LoVo (cell line): ENCODE measurements at regions not wholly inside any gene's neighbourhood (a gene's known extent, or its start where the extent isn't known, plus 50 kb on each side); places are given as distances from the start of the nearest gene placed in this dataset.
"Not testable (repeated sequence)": the region's sequence is repeated elsewhere in the genome, so short reads cannot be mapped to it uniquely, and the experiment has no call there.

ENCODE experiments used
- DNase-seq: peaks from one replicate; pipeline ENCODE4 v3.0.0-alpha.2; 2016; ENCODE audit warnings: low spot score

DNA sequence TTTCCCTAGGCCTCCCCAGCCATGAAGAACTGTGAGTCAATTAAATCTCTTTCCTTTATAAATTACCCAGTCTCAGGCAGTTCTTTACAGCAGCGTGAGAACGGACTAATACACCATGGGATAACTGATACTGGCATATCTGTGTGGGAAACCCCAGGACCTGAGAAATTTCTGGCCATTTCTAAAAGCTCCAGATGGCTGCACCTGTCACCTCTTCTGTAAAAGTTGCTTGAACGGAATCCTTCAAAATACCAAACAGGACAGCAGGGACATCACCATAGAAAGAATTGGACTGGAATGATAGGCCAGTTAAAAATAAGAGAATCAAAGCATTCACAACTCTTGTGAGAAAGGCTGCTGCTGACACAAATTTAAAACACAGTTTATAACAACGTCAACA, 134.0 kb upstream of the FOXD4L5 start:
- not testable (repeated sequence) for DNase-seq

DNA sequence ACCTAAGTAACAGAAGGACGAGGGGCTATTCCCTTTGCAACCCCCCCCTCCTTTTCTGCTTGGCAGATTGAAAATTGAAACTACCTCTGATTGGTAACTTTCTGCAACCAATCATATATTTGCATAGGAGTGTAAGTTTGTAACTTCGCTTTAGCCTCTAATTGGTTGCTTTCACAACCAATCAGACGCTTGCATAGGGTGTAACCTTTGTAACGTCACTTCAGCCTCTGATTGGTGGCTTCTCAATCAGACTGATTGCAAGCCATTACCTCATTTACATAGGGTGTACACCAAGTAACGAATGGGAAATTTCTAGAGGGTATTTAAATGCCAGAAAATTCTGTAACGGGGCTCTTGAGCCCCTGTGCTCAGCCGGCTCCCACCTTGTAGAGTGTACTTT, 131.9 kb upstream of the FOXD4L5 start:
- DNase-seq, result not testable (repeated sequence)

DNA sequence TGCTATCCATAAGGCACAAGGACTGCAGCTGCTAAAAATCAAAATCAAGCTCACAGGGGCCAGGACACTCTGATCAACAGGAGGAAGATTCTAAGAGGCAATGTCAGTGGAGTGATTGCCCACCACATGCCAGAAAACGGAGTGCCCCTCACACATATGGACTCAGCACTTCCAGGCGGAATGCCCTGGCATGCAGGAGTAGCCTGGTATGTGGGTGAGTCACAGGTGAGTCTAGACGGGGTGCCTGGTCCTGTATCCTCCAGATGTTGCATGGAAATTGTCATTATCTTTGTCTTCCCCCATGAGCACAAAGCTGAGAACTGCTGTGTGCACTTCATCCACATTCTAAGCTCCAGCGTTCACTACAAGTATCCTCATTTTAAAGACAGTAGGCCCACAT, 129.2 kb upstream of the FOXD4L5 start:
- DNase-seq, result not testable (repeated sequence)

DNA sequence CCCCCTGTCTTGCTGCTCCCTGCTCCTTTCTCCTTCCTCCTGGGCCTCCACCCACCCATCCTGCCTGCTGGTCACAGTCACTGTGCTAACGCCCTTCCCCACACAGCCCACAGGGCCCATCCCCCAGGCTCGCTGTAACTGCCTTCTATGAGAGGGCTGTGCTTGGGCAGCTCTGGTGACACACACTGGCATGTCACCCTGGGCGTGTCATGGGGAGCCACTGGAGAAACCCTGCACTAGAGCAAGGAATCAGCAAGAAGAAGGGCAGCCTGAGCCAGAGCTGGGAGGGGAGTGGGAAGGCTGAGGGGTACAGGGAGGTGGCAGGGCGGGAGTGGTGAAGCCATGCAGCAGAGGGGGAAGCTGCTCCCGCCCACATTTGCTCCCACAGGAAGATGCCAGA, 128.4 kb upstream of the FOXD4L5 start:
- DNase-seq, result not testable (repeated sequence)

DNA sequence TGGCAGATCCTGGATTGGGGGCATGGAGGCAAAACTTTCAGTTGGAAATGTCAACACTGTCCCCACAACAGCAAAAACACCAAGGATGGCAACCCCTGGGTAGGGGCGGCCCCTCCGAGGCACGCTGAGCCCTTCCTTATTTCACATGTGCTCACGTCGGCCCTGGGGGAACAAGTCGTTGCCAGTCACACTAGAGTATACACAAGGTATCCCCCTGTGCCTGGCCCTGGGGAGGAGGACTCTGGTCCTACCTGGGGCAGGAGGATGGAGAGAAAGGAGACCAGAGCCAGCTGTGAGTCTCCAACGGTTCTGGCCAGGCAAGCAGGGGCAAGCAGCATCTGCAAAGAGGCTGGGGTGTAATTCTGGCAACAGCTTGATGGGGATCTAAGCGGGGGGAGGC, 126.9 kb upstream of the FOXD4L5 start:
- DNase-seq, result no peak

DNA sequence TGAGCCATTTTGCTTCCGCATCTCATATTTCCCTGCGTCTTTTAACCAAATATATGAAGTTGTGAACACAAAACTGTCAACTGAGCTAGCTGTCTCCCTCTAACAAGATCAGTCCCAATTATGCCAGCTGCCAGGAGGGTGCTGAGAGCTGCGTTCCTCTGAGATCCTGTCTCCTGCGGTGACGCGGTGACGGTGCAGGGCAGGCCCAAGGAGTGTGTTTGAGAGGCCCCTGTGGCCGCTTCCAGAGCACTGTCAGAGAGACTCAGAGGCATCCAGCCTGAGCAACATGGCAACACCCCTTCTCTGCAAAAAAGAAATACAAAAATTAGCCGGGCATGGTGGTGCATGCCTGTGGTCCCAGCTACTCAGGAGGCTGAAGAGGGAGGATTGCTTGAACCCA, 126.3 kb upstream of the FOXD4L5 start:
- no peak for DNase-seq

DNA sequence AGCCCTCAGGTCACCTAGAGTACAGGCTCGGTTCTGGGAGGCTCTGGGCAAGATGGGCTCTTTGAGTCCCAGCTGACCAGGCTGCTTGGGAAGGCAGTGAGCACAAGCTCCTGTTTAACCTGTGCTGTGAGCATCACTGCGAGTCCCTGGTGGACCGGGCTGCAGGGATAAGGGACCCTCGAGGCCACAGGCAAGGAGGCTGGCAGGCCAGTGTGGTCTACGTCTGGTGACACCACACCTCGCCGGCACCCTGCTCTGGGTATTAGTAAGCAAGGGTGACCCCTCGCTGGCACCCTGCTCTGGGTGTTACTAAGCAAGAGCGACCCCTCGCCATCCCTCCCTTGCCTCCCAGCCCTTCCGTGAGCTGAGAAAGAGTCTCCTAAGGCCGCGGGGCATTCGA, 125.9 kb upstream of the FOXD4L5 start:
- no peak for DNase-seq

DNA sequence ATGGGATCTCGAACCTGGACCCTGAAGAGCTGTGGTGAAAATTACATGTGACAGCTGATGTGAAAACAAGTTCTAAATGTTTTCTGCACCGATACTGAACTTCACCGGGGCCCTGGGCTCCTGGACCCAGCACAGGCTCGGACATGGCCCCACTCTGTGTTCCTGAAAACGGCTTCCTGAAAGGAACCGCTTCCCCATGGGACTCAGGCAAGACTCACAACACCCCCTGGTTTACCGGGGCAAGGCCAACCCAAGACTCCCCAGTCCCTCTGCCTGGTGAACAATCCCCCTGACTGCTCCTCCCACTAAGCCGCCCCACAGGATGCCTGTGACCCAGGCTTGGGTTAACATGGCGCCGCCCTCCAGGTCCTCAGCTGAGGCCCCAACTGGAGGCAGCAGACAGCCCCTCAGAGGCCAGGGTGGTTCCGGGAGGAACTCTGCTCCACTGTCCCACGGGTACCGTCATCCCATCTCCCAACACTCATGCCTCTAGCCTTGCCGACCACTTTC, 124.5 kb upstream of the FOXD4L5 start:
- no peak for DNase-seq

DNA sequence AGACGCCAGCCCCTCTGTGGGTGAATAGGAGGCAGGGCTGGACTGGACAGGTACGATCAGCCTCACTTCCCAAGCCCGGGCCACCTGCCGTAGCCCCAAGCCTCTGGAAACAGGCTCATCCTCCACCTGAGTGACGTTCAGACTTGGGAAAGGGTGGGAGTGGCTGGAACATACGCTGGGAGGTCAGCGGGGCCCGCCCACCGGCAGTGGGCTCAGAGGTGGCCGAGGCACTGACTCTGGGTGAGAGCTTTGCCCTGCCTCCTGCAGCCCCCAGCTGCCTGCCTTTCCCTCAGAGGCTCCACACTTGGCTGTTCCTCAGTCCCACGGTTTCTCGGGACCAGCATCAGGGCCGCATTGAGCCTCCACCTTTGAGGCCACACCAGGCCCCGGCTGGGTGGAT, 123.8 kb upstream of the FOXD4L5 start:
- DNase-seq, result not testable (repeated sequence)

DNA sequence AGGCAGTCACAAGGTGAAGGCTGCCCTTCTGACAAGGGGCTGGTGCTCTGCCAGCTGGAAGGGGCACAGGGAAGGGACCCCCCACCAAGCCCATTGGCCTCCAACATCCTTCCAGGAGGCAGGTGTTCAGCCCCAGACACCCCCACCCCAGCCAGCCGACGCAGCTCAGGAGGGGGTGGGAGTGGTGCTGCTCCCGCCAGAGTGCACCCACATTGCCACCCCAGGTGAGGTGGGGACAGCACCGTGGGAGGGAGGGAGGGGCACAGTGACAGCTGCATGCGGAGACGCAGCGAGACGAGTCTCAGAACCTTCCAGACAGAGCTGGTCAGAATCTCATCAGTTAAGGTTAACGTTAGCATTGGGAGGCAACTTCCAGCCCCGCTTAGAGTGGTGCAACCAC, 121.6 kb upstream of the FOXD4L5 start:
- not testable (repeated sequence) for DNase-seq

DNA sequence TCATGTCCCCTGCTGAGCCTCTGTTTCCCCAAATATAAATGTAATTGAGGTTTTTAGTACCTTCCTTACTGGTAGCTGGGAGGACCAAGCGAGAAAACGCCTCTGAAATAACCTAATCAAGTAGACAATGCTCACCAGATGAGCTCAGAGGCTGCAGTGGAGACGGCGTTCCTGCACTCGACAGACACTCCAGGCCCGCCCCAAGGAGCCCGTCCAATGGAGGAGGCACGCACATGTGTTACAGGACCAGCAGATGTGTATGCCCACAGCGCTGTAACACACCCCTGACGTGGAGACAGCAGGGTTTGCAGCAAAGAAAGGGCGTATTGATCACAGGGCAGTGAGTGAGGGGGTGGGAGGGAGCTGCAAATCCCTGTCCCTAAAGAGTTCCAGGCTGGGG, 120.8 kb upstream of the FOXD4L5 start:
- DNase-seq, result not testable (repeated sequence)

DNA sequence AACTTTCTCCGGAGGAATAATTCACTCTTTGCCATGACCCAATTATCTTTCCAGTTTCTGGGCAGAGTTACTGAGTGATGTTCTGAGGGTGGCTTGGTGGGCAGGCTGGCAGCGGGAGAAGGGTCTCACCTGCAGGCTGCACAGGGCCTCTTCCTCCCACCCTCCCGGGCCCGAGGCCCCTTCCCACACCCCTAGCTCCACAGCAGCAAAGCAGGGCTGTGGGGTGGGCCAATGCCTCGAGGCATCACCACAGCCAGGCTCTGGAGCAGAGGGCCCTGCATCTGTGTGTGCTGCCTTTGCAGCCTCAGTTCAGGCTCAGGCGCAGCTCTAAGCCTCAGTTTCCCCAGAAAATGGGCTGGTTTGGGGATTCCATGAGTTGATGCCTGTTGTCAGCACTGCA, 120.2 kb upstream of the FOXD4L5 start:
- DNase-seq, result no peak

DNA sequence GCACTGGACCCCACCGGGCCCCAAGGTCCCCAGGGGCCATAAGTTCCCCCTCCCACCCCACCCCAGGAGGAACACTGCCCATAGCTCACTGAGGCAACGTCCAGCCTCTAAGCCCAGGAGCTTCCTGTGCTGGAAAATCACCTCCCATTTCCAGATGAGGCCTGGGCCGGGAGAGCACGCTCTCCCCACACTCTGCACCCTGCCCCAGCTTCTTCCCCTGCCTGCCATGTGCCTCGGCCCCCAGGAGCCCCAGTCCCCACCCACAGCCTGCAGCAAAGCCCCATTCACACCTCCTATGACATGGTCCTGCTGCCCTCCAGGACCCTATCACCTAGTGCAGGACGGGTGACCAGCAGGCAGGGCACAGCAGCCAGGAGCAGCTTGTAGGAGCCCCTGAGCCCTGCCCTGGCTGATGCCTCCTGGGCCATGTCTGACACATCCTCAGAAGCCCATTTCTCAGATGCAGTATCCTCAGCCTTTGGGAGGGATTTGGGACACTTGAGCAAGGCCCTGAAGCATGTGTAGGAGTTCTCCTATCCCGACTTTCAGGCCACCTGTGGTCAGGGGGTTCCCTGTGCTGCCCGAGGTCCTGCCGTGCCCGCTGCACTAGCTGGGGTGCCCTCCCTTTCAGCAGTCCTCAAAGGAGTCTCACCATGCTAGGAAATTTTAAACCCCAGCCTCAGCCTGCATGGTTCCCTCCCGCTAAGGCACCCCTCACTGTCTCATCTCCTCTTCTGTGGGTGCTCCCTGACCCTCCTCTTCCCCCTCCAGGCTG, 119.4 kb upstream of the FOXD4L5 start:
- no peak for DNase-seq

DNA sequence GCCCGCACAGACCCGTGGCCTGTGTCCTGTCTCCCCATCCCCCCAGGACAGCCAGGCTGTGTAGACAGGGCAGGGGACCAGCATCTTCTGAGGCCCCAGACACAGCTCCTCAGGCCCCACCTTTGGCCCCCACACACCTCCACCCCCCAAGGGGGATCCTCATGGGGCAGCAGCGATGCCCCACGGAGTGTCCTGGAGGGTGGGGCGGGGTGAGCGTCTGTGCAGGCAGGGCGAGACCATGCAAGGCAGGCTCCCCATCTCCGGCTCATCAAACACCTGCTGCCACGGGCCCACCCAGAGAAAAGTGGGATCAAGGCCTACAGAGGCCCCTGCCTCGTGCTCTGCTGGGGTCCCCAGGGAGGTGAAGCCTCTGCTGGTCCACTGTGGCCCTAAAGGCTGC, 118.7 kb upstream of the FOXD4L5 start:
- no peak for DNase-seq

DNA sequence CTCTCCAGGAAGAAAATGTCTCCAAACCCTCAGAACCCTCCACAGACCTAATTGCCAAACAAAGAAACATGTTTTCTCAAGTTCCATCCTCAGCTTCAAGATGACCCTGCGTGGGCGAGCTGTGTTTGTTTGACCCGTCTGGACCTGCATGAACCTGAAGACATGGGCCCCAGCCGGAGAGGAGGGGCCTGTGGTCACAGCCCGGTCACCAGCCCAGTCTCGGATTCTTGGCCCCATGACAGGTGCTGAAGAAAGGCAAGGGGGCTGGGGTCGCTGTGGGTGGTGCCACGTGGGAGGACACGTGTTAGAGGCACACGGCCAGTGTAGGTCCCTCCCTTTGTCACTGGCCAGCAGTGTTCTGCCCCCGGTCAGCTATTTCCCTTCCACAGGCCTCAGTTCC, 118.1 kb upstream of the FOXD4L5 start:
- not testable (repeated sequence) for DNase-seq

DNA sequence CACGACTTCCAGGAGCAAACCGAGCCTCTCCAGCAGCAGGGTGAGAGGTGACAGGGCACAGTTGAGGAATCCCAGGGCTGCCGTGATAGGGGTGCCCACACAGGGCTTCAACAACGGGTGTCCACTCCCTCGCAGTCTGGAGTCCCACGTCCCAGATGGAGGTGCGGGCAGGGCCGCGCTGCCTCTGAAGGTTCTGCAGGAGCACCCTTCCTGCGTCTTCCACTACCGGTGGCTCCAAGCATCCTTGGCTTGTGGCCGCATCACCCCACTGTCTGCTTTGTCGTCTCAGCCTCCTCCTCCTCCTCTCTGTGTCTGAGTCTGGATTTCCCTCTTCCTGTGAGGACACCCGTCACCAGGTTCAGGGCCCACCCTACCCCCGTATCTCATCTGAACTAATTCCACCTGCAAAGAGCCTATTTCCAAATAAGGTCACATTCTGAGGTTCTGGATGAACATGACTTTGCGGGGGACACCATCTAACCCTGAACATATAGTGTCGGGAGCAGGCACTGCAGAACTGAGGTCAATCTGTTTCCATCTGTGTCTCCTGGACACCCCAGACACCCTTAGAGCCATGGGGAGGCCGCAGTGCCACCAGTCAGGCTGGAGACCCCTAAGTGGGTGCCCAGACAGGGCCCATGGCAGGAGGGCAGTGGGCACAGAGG, 117.3 kb upstream of the FOXD4L5 start:
- DNase-seq, result not testable (repeated sequence)

DNA sequence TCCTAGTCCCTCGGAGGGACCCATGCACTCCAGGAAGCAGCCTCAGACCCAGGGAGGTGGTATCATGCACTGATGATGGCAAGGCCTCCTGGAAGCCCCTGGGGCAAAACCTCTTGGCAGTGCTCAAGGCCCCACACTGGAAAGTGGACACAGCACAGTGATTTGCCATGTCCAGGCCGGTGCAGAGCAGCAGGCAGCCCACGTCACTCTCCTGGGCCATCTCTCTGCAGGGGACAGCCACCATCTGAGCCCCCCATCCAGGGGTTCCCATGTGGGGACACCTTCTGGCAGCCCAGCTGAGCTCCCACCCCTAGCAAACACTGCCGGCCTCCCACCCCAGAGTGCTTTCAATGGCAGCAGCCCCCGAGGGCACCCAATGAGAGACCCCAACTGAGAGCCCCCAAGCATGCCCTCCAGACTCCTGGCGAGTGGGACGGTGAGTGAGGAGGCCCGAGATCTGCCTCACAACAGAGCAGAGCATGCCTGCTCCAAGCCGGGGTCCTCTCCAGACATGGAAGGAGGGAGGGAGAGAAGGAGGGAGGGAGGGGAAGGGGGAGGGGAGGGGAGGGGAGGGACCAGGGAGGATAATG, 116.5 kb upstream of the FOXD4L5 start:
- not testable (repeated sequence) for DNase-seq

DNA sequence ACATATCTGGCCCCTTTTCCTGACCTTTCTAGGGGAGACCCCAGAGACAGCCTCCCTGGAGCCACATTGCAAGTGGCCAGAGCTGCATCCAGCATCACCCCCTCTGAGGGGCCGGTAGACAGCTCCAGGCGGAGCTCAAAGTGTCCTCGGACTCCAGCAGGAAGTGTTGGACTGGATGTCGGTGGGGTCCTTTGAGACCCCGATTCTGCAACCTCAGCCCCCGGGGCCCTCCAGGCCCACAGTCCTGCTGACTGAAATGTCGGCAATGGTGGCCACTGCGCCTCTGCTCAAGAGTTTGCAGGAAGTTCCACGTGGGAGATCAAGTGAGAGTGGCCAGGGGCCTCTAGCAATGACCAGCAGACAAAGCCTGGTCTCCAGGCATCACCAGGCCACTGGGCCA, 115.9 kb upstream of the FOXD4L5 start:
- no peak for DNase-seq

DNA sequence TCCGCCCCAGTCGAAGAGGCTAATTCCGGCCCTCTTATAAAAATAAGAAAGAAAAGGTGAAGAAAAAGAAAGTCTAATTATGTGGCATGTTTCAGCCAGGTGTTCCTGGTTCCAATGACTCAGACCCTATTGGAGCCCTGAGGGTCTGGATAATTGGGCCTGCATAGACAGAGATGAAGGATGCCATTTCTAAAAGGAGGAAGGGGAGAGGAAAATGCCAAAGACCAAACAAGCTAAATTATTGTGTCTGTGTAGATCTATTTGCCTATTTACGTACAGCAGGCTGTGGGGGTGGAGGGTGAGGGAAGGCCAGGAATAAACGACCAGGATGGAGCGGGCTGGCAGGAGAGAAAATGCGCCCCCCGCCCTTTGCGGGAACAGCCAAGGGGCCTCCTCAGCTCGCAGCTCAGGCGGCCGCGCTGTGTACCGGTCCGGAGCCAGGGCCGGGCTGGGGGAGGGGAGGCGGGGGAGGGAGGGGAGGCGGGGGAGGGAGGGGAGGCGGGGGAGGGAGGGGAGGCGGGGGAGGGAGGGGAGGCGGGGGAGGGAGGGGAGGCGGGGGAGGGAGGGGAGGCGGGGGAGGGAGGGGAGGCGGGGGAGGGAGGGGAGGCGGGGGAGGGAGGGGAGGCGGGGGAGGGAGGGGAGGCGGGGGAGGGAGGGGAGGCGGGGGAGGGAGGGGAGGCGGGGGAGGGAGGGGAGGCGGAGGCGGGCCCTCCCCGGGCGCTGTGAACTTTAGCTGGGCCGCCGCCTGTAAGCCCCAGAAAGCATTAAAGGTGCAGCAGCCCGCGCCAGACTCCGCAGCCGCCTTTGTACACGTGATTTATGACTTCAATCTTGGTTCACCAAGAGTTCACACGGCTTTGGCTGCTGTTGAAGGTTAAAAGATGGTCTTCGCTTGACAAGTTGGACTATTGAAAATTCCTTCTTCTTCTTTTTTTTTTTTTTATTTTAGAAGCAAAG, 113.0 kb upstream of the FOXD4L5 start:
- not testable (repeated sequence) for DNase-seq

DNA sequence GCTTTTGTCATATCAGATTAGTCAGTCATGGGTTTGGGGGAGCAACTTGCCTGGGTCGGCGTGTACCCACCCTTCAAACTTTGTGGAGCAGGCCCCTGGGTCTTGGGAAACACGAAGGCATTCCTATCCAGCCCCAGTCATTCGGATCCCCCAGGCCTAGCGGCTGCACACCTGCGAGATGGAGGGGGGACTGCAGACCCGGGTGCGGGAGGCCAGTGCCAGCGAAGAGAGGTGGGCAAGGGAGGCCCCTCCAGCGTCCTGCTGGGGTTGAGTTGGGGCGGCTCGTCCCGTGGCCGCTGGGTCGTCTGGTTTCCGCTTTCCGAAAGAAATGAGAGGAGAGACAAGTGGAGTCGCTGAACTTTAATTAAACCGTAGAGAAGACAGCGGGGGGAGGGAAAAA, 112.2 kb upstream of the FOXD4L5 start:
- not testable (repeated sequence) for DNase-seq

DNA sequence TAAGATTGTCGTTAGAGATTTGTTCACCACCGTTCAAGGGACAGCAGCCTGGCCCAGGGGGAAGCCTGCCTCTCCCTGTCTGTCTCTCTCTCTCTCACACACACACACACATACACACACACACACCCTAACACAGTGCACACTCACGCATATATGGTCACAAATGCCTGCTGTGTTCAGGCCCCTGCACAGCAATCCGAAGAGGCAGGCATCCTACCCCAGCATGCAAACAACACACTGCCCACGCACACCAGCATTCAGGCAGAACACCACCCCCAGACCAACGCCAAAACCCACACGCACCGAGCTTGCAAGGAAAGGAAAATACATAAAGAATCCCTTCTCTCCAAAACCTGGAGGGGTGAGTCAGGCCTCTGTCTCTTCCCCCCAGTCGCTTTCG, 111.6 kb upstream of the FOXD4L5 start:
- DNase-seq, result not testable (repeated sequence)

DNA sequence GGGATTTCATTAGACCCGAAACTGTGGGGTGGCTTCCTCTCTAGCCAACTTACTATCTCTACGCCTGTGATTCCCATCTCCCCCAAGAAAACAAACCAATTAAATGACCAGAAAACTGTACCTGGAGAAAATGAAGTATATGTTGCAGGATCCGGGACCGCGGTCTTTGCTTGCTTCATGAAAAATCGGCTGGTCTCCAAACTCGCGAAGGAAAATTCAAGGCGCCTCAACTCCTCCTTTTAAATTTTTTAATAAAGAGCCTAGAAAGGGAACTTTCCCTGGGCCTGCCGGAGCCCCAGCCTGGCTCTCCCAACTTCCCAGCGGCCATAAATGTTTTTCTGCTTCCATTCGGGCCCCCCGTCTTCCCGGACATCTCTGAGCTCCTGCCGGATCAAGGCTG, 110.8 kb upstream of the FOXD4L5 start:
- not testable (repeated sequence) for DNase-seq
